Colonic mucosa (tissue), 4 donors: ENCODE measurements at regions not wholly inside any gene's neighbourhood (a gene's known extent, or its start where the extent isn't known, plus 50 kb on each side); places are given as distances from the start of the nearest gene placed in this dataset.

Experiments
- DNase-seq: peaks from one replicate; pipeline ENCODE4 v3.0.0-alpha.2; 2020
- H3K27ac ChIP-seq: fragments of 200-600 bp; one replicate; pipeline ENCODE4 v1.8.0; 2021
- H3K27me3 ChIP-seq: fragments of 200-600 bp; one replicate; pipeline ENCODE4 v1.8.0; 2021
- H3K36me3 ChIP-seq: fragments of 200-600 bp; one replicate; pipeline ENCODE4 v1.8.0; 2021
- H3K4me1 ChIP-seq: fragments of 200-600 bp; one replicate; pipeline ENCODE4 v1.8.0; 2021; ENCODE audit warnings: mild to moderate bottlenecking
- H3K4me3 ChIP-seq: fragments of 200-600 bp; one replicate; pipeline ENCODE4 v1.8.0; 2021
- H3K9ac ChIP-seq, 2 donors: one replicate each; pipeline ENCODE4 v1.7.0; 2013; ENCODE audit warnings: control low read depth in 2 of 2, low read depth in 2 of 2, low read length in 2 of 2
- H3K9me3 ChIP-seq: fragments of 200-600 bp; one replicate; pipeline ENCODE4 v1.8.0; 2021
- intact Hi-C: fragments of 100-400 bp; cut with DNase I; formaldehyde crosslinking; loops from one replicate; pipeline ENCODE4 v1.14.1; 2022
- TF ChIP-seq, protein P1 (sequence below): fragments of 200-600 bp; IDR thresholded peaks from one replicate; pipeline ENCODE4 v1.8.0; 2022; ENCODE audit warnings: antibody characterized with exemption, mild to moderate bottlenecking
- donor health status: healthy.
- donor health status: DM: no; HTN: no; CAD: no.
- donor health status: DM: no; HTN: no; CAD: no.

DNA sequence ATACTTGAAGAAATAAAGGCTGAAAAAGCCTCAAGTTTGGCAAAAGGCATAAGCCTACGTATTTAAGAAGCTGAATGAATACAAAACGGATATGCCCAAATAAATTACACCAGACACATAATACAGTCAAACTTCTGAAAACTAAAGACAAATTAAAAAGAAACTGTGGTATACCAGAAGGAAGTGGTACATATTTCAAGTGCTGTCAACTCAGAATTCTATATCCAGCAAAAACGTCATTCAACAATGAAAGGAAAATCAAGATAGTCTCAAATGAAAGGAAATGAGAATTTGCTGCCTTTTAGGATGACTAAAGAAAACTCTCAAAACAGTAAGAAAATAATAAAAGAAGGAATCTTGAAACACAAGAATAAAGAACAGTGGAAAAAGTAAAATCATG is 69.5 kb downstream of the POLR1D start:
- Histone ChIP-seq H3K9me3 (no peaks in the 10 kb centered on the region), H3K4me3 (no peak overlapping the region), H3K9ac (no peak overlapping the region), H3K36me3 (no peaks in the 10 kb centered on the region), H3K4me1 (no peaks in the 10 kb centered on the region), H3K27me3 (no peaks in the 10 kb centered on the region), H3K27ac (no peak overlapping the region)
- intact Hi-C loops: no loop called here
- no peak for DNase-seq
- TF ChIP-seq, protein P1, sequence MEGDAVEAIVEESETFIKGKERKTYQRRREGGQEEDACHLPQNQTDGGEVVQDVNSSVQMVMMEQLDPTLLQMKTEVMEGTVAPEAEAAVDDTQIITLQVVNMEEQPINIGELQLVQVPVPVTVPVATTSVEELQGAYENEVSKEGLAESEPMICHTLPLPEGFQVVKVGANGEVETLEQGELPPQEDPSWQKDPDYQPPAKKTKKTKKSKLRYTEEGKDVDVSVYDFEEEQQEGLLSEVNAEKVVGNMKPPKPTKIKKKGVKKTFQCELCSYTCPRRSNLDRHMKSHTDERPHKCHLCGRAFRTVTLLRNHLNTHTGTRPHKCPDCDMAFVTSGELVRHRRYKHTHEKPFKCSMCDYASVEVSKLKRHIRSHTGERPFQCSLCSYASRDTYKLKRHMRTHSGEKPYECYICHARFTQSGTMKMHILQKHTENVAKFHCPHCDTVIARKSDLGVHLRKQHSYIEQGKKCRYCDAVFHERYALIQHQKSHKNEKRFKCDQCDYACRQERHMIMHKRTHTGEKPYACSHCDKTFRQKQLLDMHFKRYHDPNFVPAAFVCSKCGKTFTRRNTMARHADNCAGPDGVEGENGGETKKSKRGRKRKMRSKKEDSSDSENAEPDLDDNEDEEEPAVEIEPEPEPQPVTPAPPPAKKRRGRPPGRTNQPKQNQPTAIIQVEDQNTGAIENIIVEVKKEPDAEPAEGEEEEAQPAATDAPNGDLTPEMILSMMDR: no peak

DNA sequence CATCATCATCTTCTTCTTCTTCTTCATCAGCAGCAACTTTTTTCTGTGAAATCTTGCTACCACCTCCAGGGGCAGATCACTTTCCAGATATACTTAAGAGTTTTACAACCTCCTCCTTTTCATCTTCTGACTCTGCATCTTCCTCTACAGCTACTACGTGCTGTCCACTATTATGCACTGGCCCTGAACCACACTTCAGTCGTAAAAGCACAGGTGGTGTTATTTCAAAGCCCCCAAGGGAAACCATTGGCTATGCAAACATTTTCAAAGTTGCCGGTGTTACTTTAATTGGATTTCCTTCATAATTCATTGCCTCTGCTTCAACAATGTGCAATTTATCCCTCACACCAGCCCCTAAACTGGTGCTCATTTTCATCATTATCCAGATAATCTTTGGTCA is 75.0 kb downstream of the POLR1D start:
- Histone ChIP-seq H3K27me3 (no peaks in the 10 kb centered on the region), H3K27ac (no peak overlapping the region), H3K4me1 (no peaks in the 10 kb centered on the region), H3K9me3 (no peaks in the 10 kb centered on the region), H3K36me3 (no peaks in the 10 kb centered on the region), H3K4me3 (no peak overlapping the region), H3K9ac (no peak overlapping the region)
- TF ChIP-seq, protein P1: no peak
- intact Hi-C loops: no loop called here
- DNase-seq: no peak

DNA sequence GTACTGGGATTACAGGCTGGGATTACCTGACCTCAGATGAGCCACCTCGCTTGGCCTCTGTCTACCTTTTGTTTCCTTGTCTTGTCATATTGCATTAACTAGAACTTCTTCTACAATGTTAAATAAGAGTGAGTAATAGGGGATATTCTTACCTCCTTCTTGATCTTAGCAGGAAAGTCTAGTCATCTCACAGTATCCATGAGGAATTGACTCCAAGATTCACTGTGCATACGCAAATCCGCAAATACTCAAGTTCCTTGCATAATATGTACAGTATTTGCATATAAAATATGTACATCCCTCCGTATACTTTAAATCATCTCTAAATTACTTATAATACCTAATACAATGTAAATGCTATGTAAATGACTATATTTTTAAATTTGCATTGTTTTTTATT is 78.3 kb downstream of the POLR1D start:
- no peak overlapping the region for H3K4me3 ChIP-seq
- no peak overlapping the region for H3K27ac ChIP-seq
- H3K4me1 ChIP-seq: no peaks in the 10 kb centered on the region
- DNase-seq: no peak
- intact Hi-C loops: no loop called here
- TF ChIP-seq, protein P1: no peak
- H3K36me3 ChIP-seq: no peaks in the 10 kb centered on the region
- H3K27me3 ChIP-seq: no peaks in the 10 kb centered on the region
- H3K9me3 ChIP-seq: no peaks in the 10 kb centered on the region
- no peak overlapping the region for H3K9ac ChIP-seq

DNA sequence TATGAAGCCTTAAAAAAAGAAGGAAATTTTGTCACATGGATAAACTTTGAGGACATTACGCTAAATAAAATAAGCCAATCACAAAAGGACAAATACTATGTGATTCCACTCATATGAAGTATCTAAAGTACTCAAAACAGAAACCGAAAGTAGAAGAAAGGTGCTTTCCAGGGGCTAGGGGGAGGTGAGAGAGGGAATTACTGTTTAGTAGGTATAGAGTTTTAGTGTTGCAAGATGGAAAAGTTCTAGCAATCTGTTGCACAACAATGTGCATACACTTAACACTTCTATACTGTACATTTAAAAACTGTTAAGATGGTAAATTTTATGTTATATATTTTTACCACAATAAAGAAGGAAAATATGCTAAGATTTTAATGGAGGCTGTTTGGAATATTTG is 83.0 kb downstream of the POLR1D start:
- DNase-seq: no peak
- H3K4me1 ChIP-seq: no peaks in the 10 kb centered on the region
- TF ChIP-seq, protein P1: no peak
- H3K9ac ChIP-seq: no peak overlapping the region
- intact Hi-C loops: no loop called here
- H3K36me3 ChIP-seq: no peaks in the 10 kb centered on the region
- H3K27ac ChIP-seq: no peak overlapping the region
- H3K4me3 ChIP-seq: no peak overlapping the region
- no peaks in the 10 kb centered on the region for H3K27me3 ChIP-seq
- no peaks in the 10 kb centered on the region for H3K9me3 ChIP-seq

DNA sequence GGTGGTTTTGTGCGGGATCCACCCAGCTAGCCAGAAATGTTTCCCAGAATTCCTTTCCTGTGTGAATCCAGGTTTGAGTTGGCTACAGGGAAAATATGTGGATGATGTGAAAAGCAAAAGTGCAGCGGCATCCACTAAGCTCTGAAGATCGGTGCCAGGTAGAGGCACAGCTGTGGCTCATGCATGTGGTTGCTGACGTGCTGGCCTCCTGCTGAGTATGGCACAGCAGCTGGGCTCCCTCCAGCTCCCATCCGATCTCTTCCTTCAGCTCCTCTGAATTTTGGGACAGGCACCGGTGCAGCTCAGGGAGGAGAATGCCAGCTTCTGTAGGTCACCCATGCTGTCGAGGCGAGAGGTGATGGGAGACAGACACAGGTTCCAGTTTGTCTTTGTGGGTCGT is 84.0 kb upstream of the GSX1 start:
- no peak overlapping the region for H3K4me3 ChIP-seq
- intact Hi-C loops: no loop called here
- TF ChIP-seq, protein P1: no peak

DNA sequence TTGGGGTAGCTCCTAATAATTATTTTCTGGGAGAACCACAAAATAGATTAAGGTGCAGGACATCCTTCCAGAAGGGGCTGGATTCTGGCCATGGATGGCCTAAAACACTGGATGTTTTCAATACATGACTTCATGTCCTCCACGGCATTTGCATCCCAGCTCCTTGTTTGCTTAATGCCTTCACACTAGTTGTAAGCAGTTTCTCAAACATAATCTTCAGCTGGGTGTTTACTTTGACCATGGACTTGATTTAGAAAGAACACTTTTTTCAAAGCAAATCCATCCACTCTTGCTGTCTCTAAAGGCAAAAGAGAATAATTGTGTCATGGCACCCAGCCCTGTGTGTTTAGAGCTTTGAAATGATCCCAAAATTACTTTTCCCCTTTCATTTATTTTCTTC is 82.5 kb upstream of the GSX1 start:
- Histone ChIP-seq H3K36me3 (no peaks in the 10 kb centered on the region), H3K27me3 (no peaks in the 10 kb centered on the region), H3K4me3 (no peak overlapping the region), H3K4me1 (no peaks in the 10 kb centered on the region), H3K9me3 (no peaks in the 10 kb centered on the region), H3K9ac (no peak overlapping the region), H3K27ac (no peak overlapping the region)
- DNase-seq: no peak
- intact Hi-C loops: loop anchor here (5.0 kb wide), 1 partner anchor 177 kb away; no protein-coding TSS in a partner anchor
- TF ChIP-seq, protein P1: no peak

More for the DNA sequence above, 84.0 kb upstream of the GSX1 start:
- no peak overlapping the region for H3K9ac ChIP-seq
- H3K36me3 ChIP-seq: no peaks in the 10 kb centered on the region
- H3K27me3 ChIP-seq: no peaks in the 10 kb centered on the region
- H3K9me3 ChIP-seq: no peaks in the 10 kb centered on the region
- DNase-seq: no peak
- no peak overlapping the region for H3K27ac ChIP-seq
- no peaks in the 10 kb centered on the region for H3K4me1 ChIP-seq
